RWPE2 (cell line): ENCODE measurements at regions not wholly inside any gene's neighbourhood (a gene's known extent, or its start where the extent isn't known, plus 50 kb on each side); places are given as distances from the start of the nearest gene placed in this dataset.

Source experiments
- ATAC-seq: fragments of 200-7000 bp; cut with Tn5 transposase; 3 replicates; pipeline ENCODE4 v1.9.1; 2021; ENCODE audit warnings: low read depth
- DNase-seq: peaks from one replicate; pipeline ENCODE4 v3.0.0-alpha.2; 2020; ENCODE audit warnings: low spot score
- H3K27ac ChIP-seq: fragments of 450-650 bp; 2 replicates; pipeline ENCODE4 v1.5.1; 2017; ENCODE audit warnings: mild to moderate bottlenecking; ENCODE audit not compliant: poor library complexity, severe bottlenecking
- H3K27me3 ChIP-seq: fragments of 250-450 bp; sonication (Bioruptor Pico); 2 replicates; pipeline ENCODE4 v1.5.1; 2021; ENCODE audit warnings: mild to moderate bottlenecking, moderate library complexity; ENCODE audit not compliant: insufficient read depth, poor library complexity, severe bottlenecking
- H3K36me3 ChIP-seq: fragments of 250-450 bp; sonication (Bioruptor Pico); 2 replicates; pipeline ENCODE4 v1.5.1; 2020; ENCODE audit warnings: low read depth, mild to moderate bottlenecking, moderate library complexity
- H3K4me1 ChIP-seq: fragments of 250-450 bp; sonication (Bioruptor Pico); 2 replicates; pipeline ENCODE4 v1.5.1; 2021; ENCODE audit warnings: mild to moderate bottlenecking, moderate library complexity; ENCODE audit not compliant: insufficient read depth, poor library complexity, severe bottlenecking
- H3K4me3 ChIP-seq: fragments of 250-450 bp; sonication (Bioruptor Pico); 2 replicates; pipeline ENCODE4 v1.5.1; 2021; ENCODE audit warnings: mild to moderate bottlenecking, moderate library complexity; ENCODE audit not compliant: severe bottlenecking
- H3K9me3 ChIP-seq: fragments of 250-450 bp; sonication (Bioruptor Pico); 2 replicates; pipeline ENCODE4 v1.5.1; 2021; ENCODE audit warnings: mild to moderate bottlenecking, moderate library complexity; ENCODE audit not compliant: severe bottlenecking
- CTCF ChIP-seq: fragments of 450-650 bp; IDR thresholded peaks from one replicate; pipeline ENCODE4 v1.5.1; 2017; ENCODE audit warnings: mild to moderate bottlenecking, moderate library complexity; ENCODE audit not compliant: poor library complexity, severe bottlenecking

DNA sequence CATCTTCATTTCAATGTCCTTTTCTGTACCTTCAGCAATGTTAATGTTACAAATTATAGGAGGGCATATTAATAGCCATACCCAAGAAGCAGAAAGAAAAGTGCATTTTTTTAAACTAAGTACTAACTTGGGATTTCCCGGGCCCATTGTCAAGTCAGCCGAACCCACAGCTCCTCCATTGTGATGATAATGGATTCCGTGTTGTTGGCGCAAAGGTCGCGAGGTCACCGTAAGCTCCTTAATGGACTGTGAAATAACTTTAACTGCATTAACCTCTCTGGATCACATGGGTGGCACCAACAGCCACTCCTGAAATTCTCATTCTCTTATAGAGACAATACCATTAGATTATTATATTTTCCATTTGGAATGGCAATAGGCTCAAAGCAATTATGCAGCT, 250.6 kb upstream of the RRP15 start:
- no peak for TF ChIP-seq CTCF
- Histone ChIP-seq H3K9me3 (no peaks in the 10 kb centered on the region), H3K27me3 (no peaks in the 10 kb centered on the region), H3K4me3 (no peak overlapping the region), H3K36me3 (no peaks in the 10 kb centered on the region), H3K4me1 (no peaks in the 10 kb centered on the region), H3K27ac (no peak overlapping the region)
- DNase-seq (no peak), ATAC-seq (no peak)

DNA sequence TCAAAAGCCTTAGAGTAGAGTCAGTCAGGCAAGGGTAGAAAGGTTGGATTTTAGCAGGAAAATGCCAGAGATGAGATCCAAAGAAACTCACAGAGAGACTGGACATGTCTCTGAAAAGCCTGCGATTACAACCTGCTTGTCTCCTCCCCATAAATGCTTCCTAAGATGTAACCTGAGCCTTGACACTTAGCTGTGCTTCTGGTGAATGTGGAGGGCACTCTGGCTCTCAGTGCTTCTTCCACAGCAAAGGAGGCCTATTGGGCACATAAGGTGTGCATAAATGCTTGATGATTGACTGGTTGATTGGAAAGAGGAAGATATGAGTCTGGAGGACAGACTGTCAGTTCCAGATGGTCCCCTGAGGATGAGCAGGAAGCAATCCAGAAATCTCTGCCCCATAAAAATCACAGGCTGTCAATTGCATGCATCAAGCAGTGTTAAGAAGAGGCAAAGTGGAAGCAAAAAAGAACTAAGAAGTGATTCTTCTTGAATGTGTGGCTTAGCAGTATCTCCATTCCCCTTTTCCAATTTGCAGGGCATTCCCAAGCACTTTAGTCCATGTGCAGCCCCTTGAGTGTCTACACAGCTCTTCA, 236.2 kb upstream of the RRP15 start:
- TF ChIP-seq CTCF, result no peak
- Histone ChIP-seq H3K36me3 (no peaks in the 10 kb centered on the region), H3K9me3 (no peaks in the 10 kb centered on the region), H3K4me3 (no peak overlapping the region), H3K4me1 (no peaks in the 10 kb centered on the region), H3K27ac (no peak overlapping the region), H3K27me3 (no peaks in the 10 kb centered on the region)
- DNase-seq, result no peak
- ATAC-seq, result no peak

DNA sequence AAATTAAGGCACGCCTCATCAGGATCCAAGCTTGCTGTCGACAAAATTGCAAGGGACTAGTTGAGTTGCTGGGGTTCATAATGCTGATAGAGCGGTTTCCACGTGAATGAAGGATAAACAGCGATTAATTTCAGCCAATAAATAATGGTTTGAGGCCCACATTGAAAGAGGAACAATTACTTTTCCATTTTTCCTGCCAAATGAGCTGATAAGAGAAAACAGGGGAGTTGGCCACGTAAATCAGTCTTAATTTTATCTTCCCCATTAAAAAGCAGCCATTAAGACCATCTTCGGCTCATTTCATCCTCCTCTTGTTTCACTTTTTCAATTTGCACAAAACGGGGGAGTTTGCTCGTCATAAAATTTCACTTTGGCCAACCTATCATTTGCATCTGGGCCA, 235.5 kb upstream of the RRP15 start:
- Histone ChIP-seq H3K9me3 (no peaks in the 10 kb centered on the region), H3K4me1 (no peaks in the 10 kb centered on the region), H3K4me3 (no peak overlapping the region), H3K27me3 (no peaks in the 10 kb centered on the region), H3K27ac (no peak overlapping the region), H3K36me3 (no peaks in the 10 kb centered on the region)
- no peak for ATAC-seq
- TF ChIP-seq CTCF, result no peak
- no peak for DNase-seq

- no peaks in the 10 kb centered on the region for H3K4me1 ChIP-seq
- H3K27ac ChIP-seq, result no peak overlapping the region
- no peak for TF ChIP-seq CTCF
- no peaks in the 10 kb centered on the region for H3K27me3 ChIP-seq
- no peaks in the 10 kb centered on the region for H3K36me3 ChIP-seq
- no peak overlapping the region for H3K4me3 ChIP-seq
- no peaks in the 10 kb centered on the region for H3K9me3 ChIP-seq
- DNase-seq (no peak), ATAC-seq (no peak)
Observed at GRCh38 chr1:218058730-218059129, 226.4 kb upstream of the RRP15 start.

- Histone ChIP-seq H3K4me3 (no peak overlapping the region), H3K4me1 (no peaks in the 10 kb centered on the region), H3K27ac (no peak overlapping the region), H3K36me3 (no peaks in the 10 kb centered on the region), H3K27me3 (no peaks in the 10 kb centered on the region), H3K9me3 (no peaks in the 10 kb centered on the region)
- DNase-seq (no peak), ATAC-seq (no peak)
- TF ChIP-seq CTCF, result no peak
Observed at GRCh38 chr1:218064426-218064825, 220.7 kb upstream of the RRP15 start.
